ENCODE measurements at regions not wholly inside any gene's neighbourhood (a gene's known extent, or its start where the extent isn't known, plus 50 kb on each side); places are given as distances from the start of the nearest gene placed in this dataset.

GRCh38 chr2:109052922-109053321 is 63.9 kb upstream of the EDAR start:
- BruUV-seq (replicated peaks), result no TSS peak
- Histone ChIP-seq H3K4me1 (ENCODE audit: control insufficient read depth, insufficient read depth, low read length) (no peaks in the 10 kb centered on the region), H4K8ac (ENCODE audit: low read depth in 2 of 2, low read length in 2 of 2) (no peak overlapping the region), H3K4me2 (ENCODE audit: low read depth, low read length) (no peak overlapping the region), H3K18ac (ENCODE audit: low read depth, low read length) (no peak overlapping the region), H3K9me1 (ENCODE audit: insufficient read depth, low read length) (no peaks in the 10 kb centered on the region), H3K27me3 (ENCODE audit: control insufficient read depth, insufficient read depth, low read length) (peaks cover 51% of the 10 kb centered on the region), H3K9me3 (ENCODE audit: control insufficient read depth, insufficient read depth, low read length) (no peaks in the 10 kb centered on the region), H3K4ac (ENCODE audit: low read depth, low read length) (no peak overlapping the region), H2AK5ac (ENCODE audit: low read depth, low read length) (no peak overlapping the region), H2BK5ac (ENCODE audit: low read depth, low read length, poor library complexity, severe bottlenecking) (no peak overlapping the region), H2BK15ac (ENCODE audit: low read depth, low read length) (no peak overlapping the region), H2BK20ac (ENCODE audit: low read depth, low read length) (no peak overlapping the region), H3K27ac (ENCODE audit: insufficient read depth, low read length) (no peak overlapping the region), H3K9ac (ENCODE audit: low read depth, low read length) (no peak overlapping the region), H3K36me3 (ENCODE audit: control insufficient read depth, insufficient read depth, low read length) (no peaks in the 10 kb centered on the region), H2AK9ac (replicated peaks; ENCODE audit: low read depth, low read length, poor library complexity) (no peak overlapping the region), H3K56ac (ENCODE audit: extremely low read depth, insufficient read depth, low read length) (no peak overlapping the region), H4K5ac (ENCODE audit: low read depth, low read length) (no peak overlapping the region), H4K20me1 (ENCODE audit: insufficient read depth, low read length) (no peaks in the 10 kb centered on the region), H3K14ac (replicated peaks; ENCODE audit: low read depth, low read length) (no peak overlapping the region), H3K79me1 (ENCODE audit: low read depth in 1 of 2, low read length in 2 of 2) (no peaks in the 10 kb centered on the region), H2AFZ (replicated peaks; ENCODE audit: low read length, poor library complexity) (no peak overlapping the region), H2BK120ac (ENCODE audit: low read depth, low read length) (no peak overlapping the region), H3K4me3 (ENCODE audit: insufficient read depth, low read depth, low read length) (no peak overlapping the region), H4K91ac (ENCODE audit: insufficient read depth, low read depth, low read length) (no peak overlapping the region), H3K23ac (ENCODE audit: low read depth, low read length) (no peak overlapping the region)
- ATAC-seq (ENCODE audit: low read depth) (no peak), DNase-seq (no peak)
- in situ Hi-C loops (cut with MboI; ENCODE audit: low sequenced_read_pairs) (no loop called here), dilution Hi-C loops (cut with HindIII; ENCODE audit: low sequenced_read_pairs, unreplicated experiment) (no loop called here), intact Hi-C loops (cut with micrococcal nuclease) (no loop called here)
- ChIA-PET CTCF (no interaction called here), POLR2A (ENCODE audit: unreplicated experiment) (no interaction called here)
- TF ChIP-seq MAZ (IDR thresholded peaks at IDR 0.05; ENCODE audit: borderline replicate concordance, low read depth, low read length), result no peak
- no peak for TF ChIP-seq NFE2L2 (IDR thresholded peaks at IDR 0.05; ENCODE audit: low read depth, low read length)
- TF ChIP-seq POLR2A (IDR thresholded peaks at IDR 0.05; ENCODE audit: low read depth, low read length), result no peak
- no peak for TF ChIP-seq ELK1 (IDR thresholded peaks at IDR 0.05; ENCODE audit: borderline replicate concordance, low read depth, low read length)
- no peak for TF ChIP-seq RCOR1 (IDR thresholded peaks at IDR 0.05; ENCODE audit: insufficient replicate concordance, low read length)
- TF ChIP-seq CHD1 (IDR thresholded peaks at IDR 0.05; ENCODE audit: low read depth, low read length), result no peak
- TF ChIP-seq MXI1 (IDR thresholded peaks at IDR 0.05; ENCODE audit: borderline replicate concordance, low read depth, low read length), result no peak
- TF ChIP-seq, protein P1, sequence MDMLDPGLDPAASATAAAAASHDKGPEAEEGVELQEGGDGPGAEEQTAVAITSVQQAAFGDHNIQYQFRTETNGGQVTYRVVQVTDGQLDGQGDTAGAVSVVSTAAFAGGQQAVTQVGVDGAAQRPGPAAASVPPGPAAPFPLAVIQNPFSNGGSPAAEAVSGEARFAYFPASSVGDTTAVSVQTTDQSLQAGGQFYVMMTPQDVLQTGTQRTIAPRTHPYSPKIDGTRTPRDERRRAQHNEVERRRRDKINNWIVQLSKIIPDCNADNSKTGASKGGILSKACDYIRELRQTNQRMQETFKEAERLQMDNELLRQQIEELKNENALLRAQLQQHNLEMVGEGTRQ (IDR thresholded peaks at IDR 0.05; ENCODE audit: low read depth, low read length), result no peak
- no peak for TF ChIP-seq CEBPB (IDR thresholded peaks at IDR 0.05; ENCODE audit: low read depth, low read length)
- TF ChIP-seq FOS (IDR thresholded peaks at IDR 0.05; ENCODE audit: low read depth, low read length), result no peak
- no peak for TF ChIP-seq SMC3 (IDR thresholded peaks at IDR 0.05; ENCODE audit: low read depth, low read length)
- no peak for TF ChIP-seq RAD21 (IDR thresholded peaks at IDR 0.05; ENCODE audit: low read length)
- TF ChIP-seq RFX5 (IDR thresholded peaks at IDR 0.05; ENCODE audit: low read depth, low read length), result no peak
- no peak for TF ChIP-seq CTCF (conservative IDR thresholded peaks at IDR 0.05; ENCODE audit: low read depth, low read length)
- no peak for TF ChIP-seq MAFK (IDR thresholded peaks at IDR 0.05; ENCODE audit: low read depth, low read length)
- WGBS, 2 experiments (ENCODE audit: extremely low coverage in 2 of 2, insufficient read length in 1 of 2), result 20% methylated on average over 1 of the region's 6 CpGs; no CpG with 5 or more reads in 1 of the 2 experiments

All from IMR-90 (cell line).